PC-3 (cell line): ENCODE measurements at regions not wholly inside any gene's neighbourhood (a gene's known extent, or its start where the extent isn't known, plus 50 kb on each side); places are given as distances from the start of the nearest gene placed in this dataset.
A peak's percentile ranks its signal among the peaks of the same experiment; 100 is the strongest.

ENCODE experiments used
- ATAC-seq: fragments of 200-7000 bp; cut with Tn5 transposase; 2 replicates; pipeline ENCODE4 v1.9.1; 2020; ENCODE audit warnings: mild to moderate bottlenecking, moderate library complexity
- BruUV-seq: library from RNA; stranded (reverse); fragments of 400-500 nt; replicated peaks from 2 replicates; lab custom pipeline; 2021; lab: Mats Ljungman, UMichigan
- CTCF ChIA-PET: fragments of 300-600 bp; sonication (Branson Sonifier 250); formaldehyde crosslinking; loops from one replicate; lab custom pipeline; 2022; ENCODE audit warnings: antibody characterized with exemption; lab: Charles Lee
- POLR2A ChIA-PET: fragments of 300-600 bp; sonication (Branson Sonifier 250); formaldehyde crosslinking; loops from one replicate; lab custom pipeline; 2022; ENCODE audit warnings: antibody characterized with exemption; ENCODE audit not compliant: unreplicated experiment; lab: Charles Lee
- DNase-seq: peaks from one replicate; pipeline ENCODE4 v3.0.0-alpha.2; 2015
- H2AFZ ChIP-seq: fragments of 300-600 bp; sonication (generic); 2 replicates; pipeline ENCODE4 v1.6.0; 2016; ENCODE audit warnings: antibody characterized with exemption, low read length
- H3F3A ChIP-seq: fragments of 300-600 bp; sonication (generic); one replicate; pipeline ENCODE4 v1.6.0; 2017; ENCODE audit warnings: antibody characterized with exemption, low read length, control low read depth, mild to moderate bottlenecking; ENCODE audit not compliant: unreplicated experiment
- H3K27ac ChIP-seq: fragments of 300-600 bp; sonication (generic); 2 replicates; pipeline ENCODE4 v1.5.1; 2016; ENCODE audit warnings: mild to moderate bottlenecking, low read length
- H3K27me3 ChIP-seq: fragments of 300-600 bp; sonication (generic); 2 replicates; pipeline ENCODE4 v1.6.1; 2016; ENCODE audit warnings: low read length, mixed read lengths
- H3K36me3 ChIP-seq: fragments of 300-600 bp; sonication (generic); 2 replicates; pipeline ENCODE4 v1.6.1; 2016; ENCODE audit warnings: low read depth, mixed run types, low read length, mixed read lengths
- H3K4me1 ChIP-seq: fragments of 300-600 bp; sonication (generic); 2 replicates; pipeline ENCODE4 v1.5.1; 2016; ENCODE audit warnings: low read length; ENCODE audit not compliant: insufficient read depth
- H3K4me2 ChIP-seq: fragments of 300-600 bp; sonication (generic); 2 replicates; pipeline ENCODE4 v1.6.0; 2016; ENCODE audit warnings: low read length
- H3K4me3 ChIP-seq: fragments of 300-600 bp; sonication (generic); 2 replicates; pipeline ENCODE4 v1.5.1; 2016; ENCODE audit warnings: mild to moderate bottlenecking, low read length, mixed read lengths
- H3K79me2 ChIP-seq: fragments of 300-600 bp; sonication (generic); 2 replicates; pipeline ENCODE4 v1.6.1; 2017; ENCODE audit warnings: low read length, mixed read lengths
- H3K9ac ChIP-seq: fragments of 300-600 bp; sonication (generic); 2 replicates; pipeline ENCODE4 v1.6.0; 2016; ENCODE audit warnings: mild to moderate bottlenecking, low read length
- H3K9me2 ChIP-seq: fragments of 300-600 bp; sonication (generic); replicated peaks from 2 replicates; pipeline ENCODE4 v1.6.1; 2016; ENCODE audit warnings: mixed run types, low read length, mixed read lengths
- H3K9me3 ChIP-seq: fragments of 300-600 bp; sonication (generic); 2 replicates; pipeline ENCODE4 v1.6.1; 2016; ENCODE audit warnings: low read length, mixed read lengths
- H4K20me1 ChIP-seq: fragments of 300-600 bp; sonication (generic); 2 replicates; pipeline ENCODE4 v1.6.1; 2016; ENCODE audit warnings: low read length, mixed read lengths
- CTCF ChIP-seq: fragments of 300-600 bp; sonication (generic); conservative IDR thresholded peaks from 2 replicates; pipeline ENCODE4 v1.5.1; 2017; ENCODE audit warnings: antibody characterized with exemption, low read depth, mild to moderate bottlenecking, low read length
- EZH2 ChIP-seq: fragments of 300-600 bp; sonication (generic); IDR thresholded peaks from one replicate; pipeline ENCODE4 v1.6.1; 2017; ENCODE audit warnings: antibody characterized with exemption, mild to moderate bottlenecking, low read length; ENCODE audit not compliant: unreplicated experiment
- EZH2phosphoT487 ChIP-seq: fragments of 300-600 bp; sonication (generic); IDR thresholded peaks from 2 replicates; pipeline ENCODE4 v1.6.1; 2018; ENCODE audit warnings: mild to moderate bottlenecking, antibody characterized with exemption, low read length, borderline replicate concordance
- intact Hi-C: fragments of 100-400 bp; cut with micrococcal nuclease; formaldehyde crosslinking; loops from 2 replicates; pipeline ENCODE4 v1.9.0; 2023

GRCh38 chrX:69093960-69094871 lies 71.0 kb downstream of the PJA1 start:
- POLR2A ChIA-PET: no interaction called here

GRCh38 chrX:69090022-69090421 lies 75.2 kb downstream of the PJA1 start:
- intact Hi-C loops: no loop called here
- CTCF ChIA-PET: no interaction called here

More at GRCh38 chrX:69093960-69094871, 71.0 kb downstream of the PJA1 start:
- Histone ChIP-seq H3K36me3 (no peaks in the 10 kb centered on the region), H3K4me1 (no peaks in the 10 kb centered on the region), H3K9me3 (no peaks in the 10 kb centered on the region), H3K9me2 (no peaks in the 10 kb centered on the region), H2AFZ (no peak overlapping the region), H3K9ac (no peak overlapping the region), H3K4me2 (no peak overlapping the region), H3K79me2 (no peaks in the 10 kb centered on the region), H3K27ac (no peak overlapping the region), H3F3A (no peaks in the 10 kb centered on the region), H3K4me3 (no peak overlapping the region), H3K27me3 (no peaks in the 10 kb centered on the region), H4K20me1 (no peaks in the 10 kb centered on the region)
- intact Hi-C loops: no loop called here
- TF ChIP-seq CTCF: peak; percentile 67
- TF ChIP-seq EZH2phosphoT487: no peak
- ATAC-seq (peak; percentile 76), DNase-seq (peak; percentile 67)
- CTCF ChIA-PET: interaction anchor here (0.6 to 1.0 kb wide), 3 partner anchors 62 to 267 kb away, joined by 3 to 6 read pairs (median 4); no protein-coding TSS in a partner anchor
- BruUV-seq: no TSS peak

More at GRCh38 chrX:69090022-69090421, 75.2 kb downstream of the PJA1 start:
- no peaks in the 10 kb centered on the region for H3K9me2 ChIP-seq
- no peaks in the 10 kb centered on the region for H3F3A ChIP-seq
- no peak overlapping the region for H3K9ac ChIP-seq
- no peaks in the 10 kb centered on the region for H3K36me3 ChIP-seq
- no peak overlapping the region for H2AFZ ChIP-seq
- no peak for DNase-seq
- H3K27me3 ChIP-seq: no peaks in the 10 kb centered on the region
- no peaks in the 10 kb centered on the region for H3K9me3 ChIP-seq
- no TSS peak for BruUV-seq
- no peak for ATAC-seq
- POLR2A ChIA-PET: interaction anchor here (0.6 kb wide), 1 partner anchor 147 kb away, joined by 4 read pairs; no protein-coding TSS in a partner anchor
- no peak overlapping the region for H3K27ac ChIP-seq
- no peak overlapping the region for H3K4me2 ChIP-seq
- H3K79me2 ChIP-seq: no peaks in the 10 kb centered on the region
- H3K4me3 ChIP-seq: no peak overlapping the region
- no peaks in the 10 kb centered on the region for H3K4me1 ChIP-seq
- no peaks in the 10 kb centered on the region for H4K20me1 ChIP-seq
- TF ChIP-seq EZH2phosphoT487: no peak
- TF ChIP-seq EZH2: no peak
- TF ChIP-seq CTCF: no peak
